Suprapubic skin (tissue), 4 donors: ENCODE measurements at regions not wholly inside any gene's neighbourhood (a gene's known extent, or its start where the extent isn't known, plus 50 kb on each side); places are given as distances from the start of the nearest gene placed in this dataset.

Experiments
- DNase-seq, 2 donors: peaks; one replicate each; pipeline ENCODE4 v3.0.0-alpha.2; 2019; ENCODE audit warnings: low spot score in 2 of 2
- H3K27ac ChIP-seq: fragments of 200-600 bp; sonication (generic); one replicate; pipeline ENCODE4 v1.5.1; 2019
- H3K27me3 ChIP-seq: fragments of 200-600 bp; sonication (generic); one replicate; pipeline ENCODE4 v1.5.1; 2019
- H3K36me3 ChIP-seq: fragments of 200-600 bp; sonication (generic); one replicate; pipeline ENCODE4 v1.5.1; 2019
- H3K4me1 ChIP-seq: fragments of 200-600 bp; sonication (generic); one replicate; pipeline ENCODE4 v1.5.1; 2019
- H3K4me3 ChIP-seq: fragments of 200-600 bp; sonication (generic); one replicate; pipeline ENCODE4 v1.5.1; 2019; ENCODE audit warnings: mild to moderate bottlenecking
- H3K9me3 ChIP-seq: fragments of 200-600 bp; sonication (generic); one replicate; pipeline ENCODE4 v1.5.1; 2019
- CTCF ChIP-seq, 2 donors: fragments of 200-600 bp in 1 of 2; fragments of 450-650 bp in 1 of 2; sonication (generic) in 1 of 2; IDR thresholded peaks; one replicate each; pipeline ENCODE4 v1.5.1; 2016 to 2019; ENCODE audit warnings: antibody characterized with exemption in 2 of 2, mild to moderate bottlenecking in 1 of 2, moderate library complexity in 1 of 2
- EP300 ChIP-seq: sonication (generic); formaldehyde crosslinking; IDR thresholded peaks from one replicate; pipeline ENCODE4 v1.6.1; 2017; ENCODE audit warnings: antibody characterized with exemption
- POLR2A ChIP-seq, 2 donors: fragments of 450-650 bp; IDR thresholded peaks; one replicate each; pipeline ENCODE4 v1.6.1; 2017; ENCODE audit warnings: antibody characterized with exemption in 2 of 2, mild to moderate bottlenecking in 2 of 2, moderate library complexity in 2 of 2
- POLR2AphosphoS5 ChIP-seq, 3 donors: sonication (generic); formaldehyde crosslinking; IDR thresholded peaks; one replicate each; pipeline ENCODE4 v1.6.1; 2017; ENCODE audit warnings: antibody characterized with exemption in 3 of 3
- WGBS: methylation state at CpG from one replicate; pipeline ENCODE4 v1.1.5; 2018; 5-methylcytosine and 5-hydroxymethylcytosine counted together

- no peaks in the 10 kb centered on the region for H3K4me1 ChIP-seq
- H3K27ac ChIP-seq, result no peak overlapping the region
- H3K36me3 ChIP-seq, result no peaks in the 10 kb centered on the region
- TF ChIP-seq POLR2A (IDR thresholded peaks at IDR 0.05), result no peak
- TF ChIP-seq CTCF (IDR thresholded peaks at IDR 0.05), result no peak
- TF ChIP-seq EP300, result no peak
- no peak for TF ChIP-seq POLR2AphosphoS5 (IDR thresholded peaks at IDR 0.05)
- H3K4me3 ChIP-seq, result no peak overlapping the region
- H3K9me3 ChIP-seq, result no peaks in the 10 kb centered on the region
- peaks cover 5% of the 10 kb centered on the region for H3K27me3 ChIP-seq
- no peak for DNase-seq
- 54% methylated on average over 5 of the region's 5 CpGs for WGBS
Observed at GRCh38 chr17:15083225-15083624, 181.9 kb downstream of the PMP22 start.

- Histone ChIP-seq H3K9me3 (no peaks in the 10 kb centered on the region), H3K36me3 (no peaks in the 10 kb centered on the region), H3K27ac (no peak overlapping the region), H3K4me3 (no peak overlapping the region), H3K4me1 (no peaks in the 10 kb centered on the region), H3K27me3 (peaks cover 5% of the 10 kb centered on the region)
- TF ChIP-seq POLR2A (IDR thresholded peaks at IDR 0.05) (no peak), CTCF (IDR thresholded peaks at IDR 0.05) (no peak), POLR2AphosphoS5 (IDR thresholded peaks at IDR 0.05) (no peak), EP300 (no peak)
- WGBS, result 88% methylated on average over 3 of the region's 3 CpGs
- DNase-seq, result no peak
Observed at GRCh38 chr17:15081008-15081407, 184.1 kb downstream of the PMP22 start.

DNA sequence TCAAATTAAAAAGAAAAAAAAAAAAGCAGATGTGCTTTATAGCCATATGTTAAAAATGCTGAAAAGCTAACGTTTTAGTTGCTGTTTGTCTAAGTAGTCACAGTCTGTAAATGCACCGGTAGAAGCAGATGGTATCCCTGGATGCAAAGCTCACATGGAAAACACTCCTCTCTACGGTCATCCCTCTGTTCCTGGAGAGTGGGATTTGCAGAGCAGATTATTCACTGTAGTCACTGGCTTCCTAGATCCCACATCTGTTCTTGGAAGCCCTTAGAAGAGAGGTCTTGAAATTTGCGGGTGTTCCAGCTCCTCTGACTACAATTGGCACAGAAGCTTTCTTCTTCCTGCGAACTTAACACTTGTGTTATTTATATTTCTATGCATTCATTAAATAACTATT is 186.6 kb downstream of the PMP22 start:
- no peaks in the 10 kb centered on the region for H3K4me1 ChIP-seq

DNA sequence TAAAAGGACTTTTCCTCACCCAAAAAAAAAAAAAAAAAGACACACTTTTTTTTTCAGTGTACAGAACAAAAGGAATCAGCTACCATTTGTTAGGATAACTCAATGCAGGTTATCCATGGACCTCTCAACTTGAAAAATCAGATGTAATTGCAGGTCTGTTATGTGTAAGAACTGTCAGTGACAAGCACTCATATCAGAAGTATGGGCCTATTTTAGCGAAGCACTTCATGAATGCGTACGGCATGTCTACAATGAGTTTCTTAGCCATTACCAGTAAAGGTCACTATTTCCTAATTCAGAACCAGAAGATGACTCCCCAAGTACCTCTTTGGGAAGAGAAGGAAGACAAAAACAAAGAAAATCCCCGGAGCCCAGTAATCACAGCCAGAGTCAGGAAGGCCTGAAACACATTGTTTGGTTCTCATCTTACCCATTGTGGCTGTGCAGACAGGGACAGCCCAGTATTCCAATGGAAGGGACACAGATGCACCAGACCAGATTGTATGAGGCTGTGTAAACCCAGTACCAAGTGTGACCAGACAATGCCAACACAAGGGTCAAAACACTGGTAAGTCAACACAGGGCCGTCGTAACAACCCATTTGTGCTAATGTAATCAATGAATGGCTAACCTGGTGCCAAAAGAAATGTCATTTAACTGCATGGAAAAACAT is 188.0 kb downstream of the PMP22 start:
- H3K9me3 ChIP-seq, result no peaks in the 10 kb centered on the region
- WGBS, result 81% methylated on average over 6 of the region's 6 CpGs
- TF ChIP-seq POLR2AphosphoS5 (IDR thresholded peaks at IDR 0.05) (no peak), POLR2A (IDR thresholded peaks at IDR 0.05) (no peak), EP300 (no peak), CTCF (IDR thresholded peaks at IDR 0.05) (no peak)
- H3K27me3 ChIP-seq, result no peaks in the 10 kb centered on the region
- no peak overlapping the region for H3K4me3 ChIP-seq
- no peak overlapping the region for H3K27ac ChIP-seq
- DNase-seq, result no peak
- H3K4me1 ChIP-seq, result no peaks in the 10 kb centered on the region
- no peaks in the 10 kb centered on the region for H3K36me3 ChIP-seq

More for the DNA sequence above, 186.6 kb downstream of the PMP22 start:
- Histone ChIP-seq H3K36me3 (no peaks in the 10 kb centered on the region), H3K9me3 (no peaks in the 10 kb centered on the region), H3K27ac (no peak overlapping the region), H3K27me3 (peaks cover under 1% of the 10 kb centered on the region), H3K4me3 (no peak overlapping the region)
- no peak for DNase-seq
- TF ChIP-seq CTCF (IDR thresholded peaks at IDR 0.05), result no peak
- TF ChIP-seq POLR2AphosphoS5 (IDR thresholded peaks at IDR 0.05), result no peak
- no peak for TF ChIP-seq EP300
- no peak for TF ChIP-seq POLR2A (IDR thresholded peaks at IDR 0.05)
- WGBS, result 56% methylated on average over 5 of the region's 5 CpGs

DNA sequence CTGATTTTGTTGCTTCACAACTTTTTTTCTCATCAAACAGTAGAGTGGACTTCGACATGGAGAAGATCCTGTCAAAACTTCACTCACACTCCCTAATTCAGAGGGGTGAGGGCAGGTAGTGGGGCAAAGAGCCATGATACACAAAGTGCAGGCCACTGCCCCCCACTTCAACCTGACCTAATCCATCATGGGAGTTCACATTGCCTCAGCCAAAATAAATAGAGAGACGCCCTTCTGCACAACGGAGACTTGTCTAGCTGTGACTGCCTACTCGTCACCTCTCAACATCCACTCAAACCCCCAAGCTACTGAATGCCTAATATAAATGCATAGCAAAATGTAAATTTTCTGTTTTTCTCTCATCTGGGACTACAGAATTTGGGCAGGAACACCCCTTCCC is 213.2 kb downstream of the PMP22 start:
- DNase-seq, result no peak

More for the DNA sequence above, 213.2 kb downstream of the PMP22 start:
- whole genome bisulfite sequencing, result 77% methylated on average over 4 of the region's 4 CpGs
- TF ChIP-seq POLR2AphosphoS5 (IDR thresholded peaks at IDR 0.05) (no peak), POLR2A (IDR thresholded peaks at IDR 0.05) (no peak), EP300 (no peak), CTCF (IDR thresholded peaks at IDR 0.05) (no peak)
- H3K9me3 ChIP-seq, result no peaks in the 10 kb centered on the region
- no peak overlapping the region for H3K4me3 ChIP-seq
- no peak overlapping the region for H3K27ac ChIP-seq
- no peaks in the 10 kb centered on the region for H3K36me3 ChIP-seq
- peaks cover 13% of the 10 kb centered on the region for H3K27me3 ChIP-seq
- H3K4me1 ChIP-seq, result no peaks in the 10 kb centered on the region
